Liver (tissue), 3 donors: ENCODE measurements at regions not wholly inside any gene's neighbourhood (a gene's known extent, or its start where the extent isn't known, plus 50 kb on each side); places are given as distances from the start of the nearest gene placed in this dataset.

Experiments
- CTCF ChIP-seq: fragments of 150-350 bp; IDR thresholded peaks from 2 replicates; pipeline ENCODE4 v1.5.1; 2017; ENCODE audit warnings: improper control_type of control experiment, low read depth, low read length; ENCODE audit not compliant: missing input control
- JUND ChIP-seq, 2 donors: IDR thresholded peaks; 2 replicates each; pipeline ENCODE4 v1.6.1; 2016; ENCODE audit warnings: antibody characterized with exemption in 2 of 2
- MAX ChIP-seq: IDR thresholded peaks from 2 replicates; pipeline ENCODE4 v1.6.1; 2016; ENCODE audit warnings: antibody characterized with exemption
- REST ChIP-seq: IDR thresholded peaks from 2 replicates; pipeline ENCODE4 v1.6.1; 2016; ENCODE audit warnings: antibody characterized with exemption, mild to moderate bottlenecking
- RXRA ChIP-seq, 2 donors: IDR thresholded peaks; 2 replicates each; pipeline ENCODE4 v1.6.1; 2017 to 2018; ENCODE audit warnings: antibody characterized with exemption in 2 of 2, mild to moderate bottlenecking in 1 of 2
- SP1 ChIP-seq: IDR thresholded peaks from 2 replicates; pipeline ENCODE4 v1.6.1; 2018; ENCODE audit warnings: antibody characterized with exemption, mild to moderate bottlenecking
- TAF1 ChIP-seq: conservative IDR thresholded peaks from 2 replicates; pipeline ENCODE4 v1.6.1; 2016; ENCODE audit warnings: antibody characterized with exemption, mild to moderate bottlenecking
- donor health status: healthy.
- donor health status: healthy.

- TF ChIP-seq REST = no peak
- no peak for TF ChIP-seq CTCF
- no peak for TF ChIP-seq TAF1
- no peak for TF ChIP-seq MAX
- TF ChIP-seq SP1 = no peak
- no peak for TF ChIP-seq JUND (IDR thresholded peaks at IDR 0.05)
- TF ChIP-seq RXRA (IDR thresholded peaks at IDR 0.05) = no peak
These were observed 217.3 kb upstream of the FGGY start for GRCh38 chr1:59079434-59080140.
